ENCODE measurements at regions not wholly inside any gene's neighbourhood (a gene's known extent, or its start where the extent isn't known, plus 50 kb on each side); places are given as distances from the start of the nearest gene placed in this dataset.

GRCh38 chr4:32589853-32590252 is 1869.7 kb downstream of the PCDH7 start:
- CTCF ChIA-PET, result no interaction called here
- H3K36me3 ChIP-seq (ENCODE audit: insufficient read depth, low read length), result no peaks in the 10 kb centered on the region
- Mint-ChIP-seq H3K4me1 (ENCODE audit: low read depth) (no peaks in the 10 kb centered on the region), H3K27ac (no peak overlapping the region), H3K27me3 (no peaks in the 10 kb centered on the region), H3K9me3 (peaks cover 14% of the 10 kb centered on the region), H3K36me3 (ENCODE audit: low read depth) (no peaks in the 10 kb centered on the region), H3K4me3 (no peak overlapping the region)
- H3K27ac ChIP-seq (ENCODE audit: low read depth in 1 of 2, low read length in 2 of 2), result no peak overlapping the region
- intact Hi-C loops (cut with DNase I, micrococcal nuclease), result no loop called here
- ATAC-seq (ENCODE audit: poor library complexity), result no peak
- H3K4me3 ChIP-seq (ENCODE audit: low read length), result no peak overlapping the region
- POLR2A ChIA-PET, result no interaction called here
- H3K9me3 ChIP-seq (ENCODE audit: control insufficient read depth in 1 of 2, insufficient read depth in 1 of 2, low read length in 2 of 2), result no peaks in the 10 kb centered on the region
- no peak for TF ChIP-seq CTCF (IDR thresholded peaks at IDR 0.05)
- no peak for DNase-seq
- no peaks in the 10 kb centered on the region for H3K27me3 ChIP-seq (ENCODE audit: control insufficient read depth in 1 of 2, insufficient read depth in 2 of 2, low read length in 2 of 2)
- no peaks in the 10 kb centered on the region for H3K4me1 ChIP-seq (ENCODE audit: insufficient read depth, low read length)

- H3K27ac ChIP-seq (ENCODE audit: low read depth in 1 of 2, low read length in 2 of 2), result no peak overlapping the region
- H3K4me3 ChIP-seq (ENCODE audit: low read length), result no peak overlapping the region
- no peaks in the 10 kb centered on the region for H3K27me3 ChIP-seq (ENCODE audit: control insufficient read depth in 1 of 2, insufficient read depth in 2 of 2, low read length in 2 of 2)
- ATAC-seq (ENCODE audit: poor library complexity) (no peak), DNase-seq (no peak)
- Mint-ChIP-seq H3K4me1 (ENCODE audit: low read depth) (no peaks in the 10 kb centered on the region), H3K27me3 (no peaks in the 10 kb centered on the region), H3K9me3 (peaks cover 8% of the 10 kb centered on the region), H3K27ac (no peak overlapping the region), H3K4me3 (no peak overlapping the region), H3K36me3 (ENCODE audit: low read depth) (no peaks in the 10 kb centered on the region)
- intact Hi-C loops (cut with DNase I, micrococcal nuclease), result no loop called here
- ChIA-PET CTCF (no interaction called here), POLR2A (no interaction called here)
- H3K4me1 ChIP-seq (ENCODE audit: insufficient read depth, low read length), result no peaks in the 10 kb centered on the region
- no peaks in the 10 kb centered on the region for H3K36me3 ChIP-seq (ENCODE audit: insufficient read depth, low read length)
- no peaks in the 10 kb centered on the region for H3K9me3 ChIP-seq (ENCODE audit: control insufficient read depth in 1 of 2, insufficient read depth in 1 of 2, low read length in 2 of 2)
- no peak for TF ChIP-seq CTCF (IDR thresholded peaks at IDR 0.05)
Measured at GRCh38 chr4:32597354-32597753, 1877.2 kb downstream of the PCDH7 start.

GRCh38 chr4:32601848-32602247 is 1881.7 kb downstream of the PCDH7 start:
- H3K4me1 Mint-ChIP-seq (ENCODE audit: low read depth), result no peaks in the 10 kb centered on the region
- no peak for TF ChIP-seq CTCF (IDR thresholded peaks at IDR 0.05)
- Histone ChIP-seq H3K27me3 (ENCODE audit: control insufficient read depth in 1 of 2, insufficient read depth in 2 of 2, low read length in 2 of 2) (no peaks in the 10 kb centered on the region), H3K9me3 (ENCODE audit: control insufficient read depth in 1 of 2, insufficient read depth in 1 of 2, low read length in 2 of 2) (peaks cover 0 to 4% of the 10 kb centered on the region in 2 experiments), H3K36me3 (ENCODE audit: insufficient read depth, low read length) (no peaks in the 10 kb centered on the region), H3K4me3 (ENCODE audit: low read length) (no peak overlapping the region), H3K27ac (ENCODE audit: low read depth in 1 of 2, low read length in 2 of 2) (no peak overlapping the region), H3K4me1 (ENCODE audit: insufficient read depth, low read length) (no peaks in the 10 kb centered on the region)
- ChIA-PET CTCF (no interaction called here), POLR2A (no interaction called here)
- H3K4me3 Mint-ChIP-seq, result no peak overlapping the region
- H3K27ac Mint-ChIP-seq, result no peak overlapping the region
- no peaks in the 10 kb centered on the region for H3K27me3 Mint-ChIP-seq
- H3K36me3 Mint-ChIP-seq (ENCODE audit: low read depth), result no peaks in the 10 kb centered on the region
- intact Hi-C loops (cut with DNase I, micrococcal nuclease), result no loop called here
- ATAC-seq (ENCODE audit: poor library complexity), result no peak
- H3K9me3 Mint-ChIP-seq, result peaks cover 13% of the 10 kb centered on the region
- DNase-seq, result no peak
